ENCODE measurements at regions not wholly inside any gene's neighbourhood (a gene's known extent, or its start where the extent isn't known, plus 50 kb on each side); places are given as distances from the start of the nearest gene placed in this dataset.

DNA sequence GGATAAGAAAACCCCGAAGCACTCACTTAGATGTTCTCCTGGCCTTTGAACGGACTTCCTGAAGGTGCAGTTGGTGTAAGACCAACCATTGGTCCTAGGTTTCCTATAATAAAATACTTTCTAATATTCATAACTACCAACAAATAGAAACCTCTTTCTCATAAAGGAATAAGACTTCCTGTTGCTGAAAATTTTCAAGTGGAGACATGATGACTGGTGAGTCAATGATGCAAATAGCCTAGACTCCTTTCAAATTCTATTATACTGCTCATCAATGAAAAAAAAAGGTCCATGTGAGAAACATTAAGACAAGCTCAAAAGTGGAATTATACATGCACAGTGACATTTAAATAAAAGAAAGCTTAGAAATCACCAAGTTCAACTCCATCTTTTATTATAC, 862.8 kb downstream of the FAM181B start:
- Histone ChIP-seq H3K36me3 (ENCODE audit: control insufficient read depth in 3 of 3, insufficient read depth in 2 of 3, low read depth in 1 of 3, low read length in 3 of 3) (no peaks in the 10 kb centered on the region), H3K27me3 (ENCODE audit: control insufficient read depth in 3 of 3, insufficient read depth in 3 of 3, low read length in 3 of 3) (no peaks in the 10 kb centered on the region), H3K9me3 (ENCODE audit: control insufficient read depth in 2 of 2, insufficient read depth in 1 of 2, low read depth in 1 of 2, low read length in 1 of 2) (no peaks in the 10 kb centered on the region), H3K4me3 (ENCODE audit: low read depth in 1 of 3, low read length in 3 of 3) (no peak overlapping the region), H3K4me1 (ENCODE audit: control insufficient read depth in 3 of 3, insufficient read depth in 2 of 3, low read depth in 1 of 3, low read length in 2 of 3) (no peaks in the 10 kb centered on the region), H3K27ac (ENCODE audit: low read depth in 1 of 3, low read length in 2 of 3) (no peak overlapping the region)
- FAIRE-seq = no peak
- DNase-seq = no peak
- 46 to 95% (median 68%) methylated on average over 2 of the region's 2 CpGs for WGBS, 3 donors

DNA sequence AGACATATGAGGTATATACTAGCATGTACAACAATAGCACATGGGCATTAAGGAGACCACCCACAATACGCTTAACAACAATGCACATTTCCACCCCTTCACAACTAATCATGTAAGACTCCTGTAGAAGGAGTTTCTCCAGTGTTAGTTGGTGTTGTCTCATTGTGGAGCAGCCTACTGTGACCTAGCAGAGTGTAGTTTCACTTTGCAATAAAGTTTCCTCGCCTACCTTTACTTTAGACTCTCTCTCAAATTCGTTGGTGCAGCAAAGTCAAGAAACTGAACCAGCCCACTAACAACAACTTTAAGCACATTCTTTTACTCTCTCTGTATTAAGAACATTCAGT, 863.6 kb downstream of the FAM181B start:
- FAIRE-seq (no peak), DNase-seq (no peak)
- H3K4me3 ChIP-seq (ENCODE audit: low read depth in 1 of 3, low read length in 3 of 3) = no peak overlapping the region
- no peaks in the 10 kb centered on the region for H3K9me3 ChIP-seq (ENCODE audit: control insufficient read depth in 2 of 2, insufficient read depth in 1 of 2, low read depth in 1 of 2, low read length in 1 of 2)
- H3K27me3 ChIP-seq (ENCODE audit: control insufficient read depth in 3 of 3, insufficient read depth in 3 of 3, low read length in 3 of 3) = no peaks in the 10 kb centered on the region
- 19 to 40% (median 30%) methylated on average over 3 of the region's 3 CpGs for WGBS, 3 donors
- peak overlapping the region in 1 of 3 donors; percentile 36 for H3K27ac ChIP-seq (ENCODE audit: low read depth in 1 of 3, low read length in 2 of 3)
- H3K4me1 ChIP-seq (ENCODE audit: control insufficient read depth in 3 of 3, insufficient read depth in 2 of 3, low read depth in 1 of 3, low read length in 2 of 3) = no peaks in the 10 kb centered on the region
- H3K36me3 ChIP-seq (ENCODE audit: control insufficient read depth in 3 of 3, insufficient read depth in 2 of 3, low read depth in 1 of 3, low read length in 3 of 3) = no peaks in the 10 kb centered on the region

- WGBS, 3 donors = 73 to 80% (median 77%) methylated on average over 1 of the region's 1 CpG
- H3K27me3 ChIP-seq (ENCODE audit: control insufficient read depth in 3 of 3, insufficient read depth in 3 of 3, low read length in 3 of 3) = no peaks in the 10 kb centered on the region
- no peak overlapping the region for H3K4me3 ChIP-seq (ENCODE audit: low read depth in 1 of 3, low read length in 3 of 3)
- DNase-seq (peak; percentile 9 to 71), FAIRE-seq (no peak)
- no peaks in the 10 kb centered on the region for H3K36me3 ChIP-seq (ENCODE audit: control insufficient read depth in 3 of 3, insufficient read depth in 2 of 3, low read depth in 1 of 3, low read length in 3 of 3)
- no peaks in the 10 kb centered on the region for H3K4me1 ChIP-seq (ENCODE audit: control insufficient read depth in 3 of 3, insufficient read depth in 2 of 3, low read depth in 1 of 3, low read length in 2 of 3)
- H3K27ac ChIP-seq (ENCODE audit: low read depth in 1 of 3, low read length in 2 of 3) = peak overlapping the region in 1 of 3 donors; percentile 3
- no peaks in the 10 kb centered on the region for H3K9me3 ChIP-seq (ENCODE audit: control insufficient read depth in 2 of 2, insufficient read depth in 1 of 2, low read depth in 1 of 2, low read length in 1 of 2)
Measured at GRCh38 chr11:81869351-81870065, 864.2 kb downstream of the FAM181B start.

DNA sequence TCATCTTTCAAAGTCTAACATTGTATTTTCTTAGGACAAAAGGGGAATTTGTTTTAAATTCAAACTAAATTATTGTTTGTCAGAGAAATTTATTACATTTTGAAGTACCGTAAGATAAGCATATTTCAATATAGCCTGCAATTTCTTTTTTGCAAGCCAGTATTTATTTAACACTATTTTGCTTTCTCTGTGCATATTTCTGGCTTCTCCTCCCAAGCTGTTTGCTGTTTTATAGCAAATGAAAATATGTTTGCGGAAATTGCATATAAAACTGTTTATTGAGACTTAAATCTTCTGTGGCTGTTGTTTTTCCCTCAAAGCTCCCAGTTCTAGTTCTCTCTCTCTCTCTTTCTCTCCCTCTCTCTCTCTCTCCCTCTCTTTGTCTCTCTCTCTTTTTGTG, 866.8 kb downstream of the FAM181B start:
- Histone ChIP-seq H3K9me3 (ENCODE audit: control insufficient read depth in 2 of 2, insufficient read depth in 1 of 2, low read depth in 1 of 2, low read length in 1 of 2) (no peaks in the 10 kb centered on the region), H3K27ac (ENCODE audit: low read depth in 1 of 3, low read length in 2 of 3) (no peak overlapping the region), H3K4me3 (ENCODE audit: low read depth in 1 of 3, low read length in 3 of 3) (no peak overlapping the region), H3K4me1 (ENCODE audit: control insufficient read depth in 3 of 3, insufficient read depth in 2 of 3, low read depth in 1 of 3, low read length in 2 of 3) (no peaks in the 10 kb centered on the region), H3K27me3 (ENCODE audit: control insufficient read depth in 3 of 3, insufficient read depth in 3 of 3, low read length in 3 of 3) (no peaks in the 10 kb centered on the region), H3K36me3 (ENCODE audit: control insufficient read depth in 3 of 3, insufficient read depth in 2 of 3, low read depth in 1 of 3, low read length in 3 of 3) (no peaks in the 10 kb centered on the region)
- FAIRE-seq = no peak
- DNase-seq = no peak
- WGBS, 3 donors = 51 to 79% (median 75%) methylated on average over 2 of the region's 2 CpGs

DNA sequence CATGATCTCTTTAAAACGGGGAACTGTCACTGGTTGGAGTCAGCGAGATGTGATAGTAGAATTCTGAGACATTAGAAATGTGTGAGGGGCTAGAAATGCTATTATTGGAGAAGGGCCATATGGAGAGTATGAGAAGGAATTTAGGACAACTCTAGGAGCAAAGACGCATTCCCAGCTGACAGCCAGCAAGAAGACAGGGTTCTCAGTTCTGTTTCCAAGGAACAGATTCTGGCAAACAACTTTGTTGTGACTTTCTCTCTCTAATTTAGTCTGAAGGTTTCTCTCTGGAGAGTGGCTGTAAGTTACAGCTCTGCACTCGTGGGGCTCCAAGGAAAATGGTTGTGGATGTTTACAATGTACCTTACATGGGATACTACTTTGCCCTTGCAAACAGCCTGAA, 876.3 kb downstream of the FAM181B start:
- DNase-seq (no peak), FAIRE-seq (no peak)
- Histone ChIP-seq H3K27ac (ENCODE audit: low read depth in 1 of 3, low read length in 2 of 3) (no peak overlapping the region), H3K9me3 (ENCODE audit: control insufficient read depth in 2 of 2, insufficient read depth in 1 of 2, low read depth in 1 of 2, low read length in 1 of 2) (no peaks in the 10 kb centered on the region), H3K4me1 (ENCODE audit: control insufficient read depth in 3 of 3, insufficient read depth in 2 of 3, low read depth in 1 of 3, low read length in 2 of 3) (no peaks in the 10 kb centered on the region), H3K4me3 (ENCODE audit: low read depth in 1 of 3, low read length in 3 of 3) (no peak overlapping the region), H3K36me3 (ENCODE audit: control insufficient read depth in 3 of 3, insufficient read depth in 2 of 3, low read depth in 1 of 3, low read length in 3 of 3) (no peaks in the 10 kb centered on the region), H3K27me3 (ENCODE audit: control insufficient read depth in 3 of 3, insufficient read depth in 3 of 3, low read length in 3 of 3) (no peaks in the 10 kb centered on the region)
- 59 to 69% (median 64%) methylated on average over 4 of the region's 4 CpGs for WGBS, 3 donors

DNA sequence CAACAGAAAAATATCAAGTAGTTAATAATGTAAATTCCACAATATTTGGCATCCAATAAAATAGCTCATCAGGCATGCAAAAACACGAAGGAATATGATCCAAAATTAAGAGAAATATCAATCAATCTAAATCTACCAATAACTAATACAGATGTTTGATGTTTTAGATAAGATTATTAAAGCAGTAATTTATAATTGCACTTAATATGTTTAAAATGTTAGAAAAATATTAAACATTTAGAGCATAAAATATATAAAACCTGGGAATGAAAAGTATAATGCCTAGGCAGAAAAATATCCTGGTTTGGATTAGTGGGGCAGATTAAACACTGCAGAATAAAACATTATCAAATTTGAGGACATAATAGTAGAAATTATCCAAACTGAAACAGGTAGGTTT, 879.9 kb downstream of the FAM181B start:
- FAIRE-seq = no peak
- no peak for DNase-seq
- Histone ChIP-seq H3K36me3 (ENCODE audit: control insufficient read depth in 3 of 3, insufficient read depth in 2 of 3, low read depth in 1 of 3, low read length in 3 of 3) (no peaks in the 10 kb centered on the region), H3K4me3 (ENCODE audit: low read depth in 1 of 3, low read length in 3 of 3) (no peak overlapping the region), H3K9me3 (ENCODE audit: control insufficient read depth in 2 of 2, insufficient read depth in 1 of 2, low read depth in 1 of 2, low read length in 1 of 2) (no peaks in the 10 kb centered on the region), H3K4me1 (ENCODE audit: control insufficient read depth in 3 of 3, insufficient read depth in 2 of 3, low read depth in 1 of 3, low read length in 2 of 3) (no peaks in the 10 kb centered on the region), H3K27me3 (ENCODE audit: control insufficient read depth in 3 of 3, insufficient read depth in 3 of 3, low read length in 3 of 3) (no peaks in the 10 kb centered on the region), H3K27ac (ENCODE audit: low read depth in 1 of 3, low read length in 2 of 3) (no peak overlapping the region)
- WGBS, 3 donors = 22 to 50% (median 23%) methylated on average over 1 of the region's 1 CpG

GRCh38 chr11:81852896-81853295, 880.8 kb downstream of the FAM181B start:
- WGBS, 3 donors = 35 to 56% (median 53%) methylated on average over 1 of the region's 1 CpG

GRCh38 chr11:81840380-81840779, 893.3 kb downstream of the FAM181B start:
- no peak overlapping the region for H3K4me3 ChIP-seq (ENCODE audit: low read depth in 1 of 3, low read length in 3 of 3)
- H3K27me3 ChIP-seq (ENCODE audit: control insufficient read depth in 3 of 3, insufficient read depth in 3 of 3, low read length in 3 of 3) = no peaks in the 10 kb centered on the region
- no peaks in the 10 kb centered on the region for H3K4me1 ChIP-seq (ENCODE audit: control insufficient read depth in 3 of 3, insufficient read depth in 2 of 3, low read depth in 1 of 3, low read length in 2 of 3)
- H3K27ac ChIP-seq (ENCODE audit: low read depth in 1 of 3, low read length in 2 of 3) = no peak overlapping the region
- WGBS, 3 donors = 56 to 68% (median 57%) methylated on average over 5 of the region's 5 CpGs
- H3K9me3 ChIP-seq (ENCODE audit: control insufficient read depth in 2 of 2, insufficient read depth in 1 of 2, low read depth in 1 of 2, low read length in 1 of 2) = no peaks in the 10 kb centered on the region
- no peak for DNase-seq
- no peaks in the 10 kb centered on the region for H3K36me3 ChIP-seq (ENCODE audit: control insufficient read depth in 3 of 3, insufficient read depth in 2 of 3, low read depth in 1 of 3, low read length in 3 of 3)
- no peak for FAIRE-seq

More at GRCh38 chr11:81852896-81853295, 880.8 kb downstream of the FAM181B start:
- Histone ChIP-seq H3K36me3 (ENCODE audit: control insufficient read depth in 3 of 3, insufficient read depth in 2 of 3, low read depth in 1 of 3, low read length in 3 of 3) (no peaks in the 10 kb centered on the region), H3K4me3 (ENCODE audit: low read depth in 1 of 3, low read length in 3 of 3) (no peak overlapping the region), H3K27me3 (ENCODE audit: control insufficient read depth in 3 of 3, insufficient read depth in 3 of 3, low read length in 3 of 3) (no peaks in the 10 kb centered on the region), H3K9me3 (ENCODE audit: control insufficient read depth in 2 of 2, insufficient read depth in 1 of 2, low read depth in 1 of 2, low read length in 1 of 2) (no peaks in the 10 kb centered on the region), H3K27ac (ENCODE audit: low read depth in 1 of 3, low read length in 2 of 3) (no peak overlapping the region), H3K4me1 (ENCODE audit: control insufficient read depth in 3 of 3, insufficient read depth in 2 of 3, low read depth in 1 of 3, low read length in 2 of 3) (no peaks in the 10 kb centered on the region)
- DNase-seq (no peak), FAIRE-seq (no peak)

GRCh38 chr11:81839976-81840375, 893.7 kb downstream of the FAM181B start:
- no peak overlapping the region for H3K4me3 ChIP-seq (ENCODE audit: low read depth in 1 of 3, low read length in 3 of 3)
- 44 to 70% (median 48%) methylated on average over 1 of the region's 1 CpG for WGBS, 3 donors
- H3K4me1 ChIP-seq (ENCODE audit: control insufficient read depth in 3 of 3, insufficient read depth in 2 of 3, low read depth in 1 of 3, low read length in 2 of 3) = no peaks in the 10 kb centered on the region
- H3K36me3 ChIP-seq (ENCODE audit: control insufficient read depth in 3 of 3, insufficient read depth in 2 of 3, low read depth in 1 of 3, low read length in 3 of 3) = no peaks in the 10 kb centered on the region
- H3K9me3 ChIP-seq (ENCODE audit: control insufficient read depth in 2 of 2, insufficient read depth in 1 of 2, low read depth in 1 of 2, low read length in 1 of 2) = no peaks in the 10 kb centered on the region
- FAIRE-seq = no peak
- DNase-seq = no peak
- H3K27ac ChIP-seq (ENCODE audit: low read depth in 1 of 3, low read length in 2 of 3) = no peak overlapping the region
- no peaks in the 10 kb centered on the region for H3K27me3 ChIP-seq (ENCODE audit: control insufficient read depth in 3 of 3, insufficient read depth in 3 of 3, low read length in 3 of 3)

Data from small intestine (tissue), 7 donors.